HCT116 (cell line): ENCODE measurements at regions not wholly inside any gene's neighbourhood (a gene's known extent, or its start where the extent isn't known, plus 50 kb on each side); places are given as distances from the start of the nearest gene placed in this dataset.

Experiments
- ATAC-seq: fragments of 200-7000 bp; cut with Tn5 transposase; 2 replicates; pipeline ENCODE4 v1.9.1; 2020; ENCODE audit warnings: mild to moderate bottlenecking, moderate library complexity
- BruUV-seq: library from RNA; stranded (reverse); fragments of 400-500 nt; replicated peaks from 2 replicates; lab custom pipeline; 2021; lab: Mats Ljungman, UMichigan
- CTCF ChIA-PET: fragments of 300-600 bp; sonication (Branson Sonifier 250); formaldehyde crosslinking; loops from one replicate; lab custom pipeline; 2021; ENCODE audit warnings: antibody characterized with exemption; lab: Charles Lee
- POLR2A ChIA-PET: fragments of 300-600, 350-600 bp; sonication (Branson Sonifier 250); formaldehyde crosslinking; loops from one replicate; lab custom pipeline; 2021; ENCODE audit warnings: antibody characterized with exemption; lab: Charles Lee
- RAD21 ChIA-PET, 2 experiments: fragments of 300-600 bp; sonication (Branson Sonifier 250); formaldehyde crosslinking; loops; one replicate each; lab custom pipeline; 2023; ENCODE audit warnings: low total read pairs in 2 of 2; ENCODE audit not compliant: uncharacterized antibody in 2 of 2, unreplicated experiment in 2 of 2, low non-redundant PET in 1 of 2; lab: Charles Lee
- DNase-seq: peaks from one replicate; pipeline ENCODE4 v3.0.0-alpha.2; 2010; ENCODE audit warnings: low read depth, low spot score
- H2AFZ ChIP-seq: fragments of 200-600 bp; shearing (Covaris generic), sonication (generic); 2 replicates; pipeline ENCODE4 v1.6.1; 2017; ENCODE audit warnings: low read depth, mixed run types, mixed read lengths, antibody characterized with exemption, low read length; ENCODE audit not compliant: poor library complexity, severe bottlenecking
- H3K27ac ChIP-seq: 2 replicates; pipeline ENCODE4 v1.5.1; 2012; ENCODE audit warnings: low read depth, low read length
- H3K27me3 ChIP-seq: fragments of 200-600 bp; sonication (generic); 2 replicates; pipeline ENCODE4 v1.6.1; 2016; ENCODE audit warnings: mixed run types, low read length, mixed read lengths; ENCODE audit not compliant: insufficient read depth
- H3K36me3 ChIP-seq, 2 experiments: fragments of 200-500 bp in 1 of 2; fragments of 200-600 bp in 1 of 2; sonication (Bioruptor generic) in 1 of 2; sonication (generic) in 1 of 2; 2 replicates each; pipeline versions ENCODE4 v1.5.1 to v1.6.1; 2014 to 2016; ENCODE audit warnings: low read length in 2 of 2, inconsistent platforms in 1 of 2, mixed read lengths in 1 of 2, mixed run types in 1 of 2; ENCODE audit not compliant: insufficient read depth in 2 of 2, control insufficient read depth in 1 of 2
- H3K4me1 ChIP-seq, 2 experiments: fragments of 200-600 bp in 1 of 2; sonication (generic) in 1 of 2; 2 replicates each; pipeline versions ENCODE4 v1.5.1 to v1.6.1; 2012 to 2017; ENCODE audit warnings: low read length in 2 of 2, inconsistent platforms in 1 of 2, mild to moderate bottlenecking in 1 of 2, mixed read lengths in 1 of 2, mixed run types in 1 of 2, moderate library complexity in 1 of 2; ENCODE audit not compliant: insufficient read depth in 2 of 2, control insufficient read depth in 1 of 2
- H3K4me2 ChIP-seq: fragments of 200-600 bp; sonication (generic); 2 replicates; pipeline ENCODE4 v1.6.1; 2017; ENCODE audit warnings: mixed run types, low read length, mixed read lengths
- H3K4me3 ChIP-seq, 2 experiments: fragments of 200-600 bp in 1 of 2; sonication (generic) in 1 of 2; replicated peaks in 1 of 2; 2 replicates each; pipeline ENCODE4 v1.5.1; 2011 to 2016; ENCODE audit warnings: low read length in 2 of 2, control low read depth in 1 of 2, low read depth in 1 of 2, mild to moderate bottlenecking in 1 of 2, mixed read lengths in 1 of 2, mixed run types in 1 of 2
- H3K79me2 ChIP-seq: fragments of 200-600 bp; sonication (generic); 2 replicates; pipeline ENCODE4 v1.6.1; 2017; ENCODE audit warnings: mild to moderate bottlenecking, mixed run types, low read length, moderate library complexity, mixed read lengths; ENCODE audit not compliant: insufficient read depth
- H3K9ac ChIP-seq: fragments of 200-600 bp; sonication (generic); 2 replicates; pipeline ENCODE4 v1.6.1; 2016; ENCODE audit warnings: low read length, mixed read lengths
- H3K9me2 ChIP-seq: fragments of 200-600 bp; sonication (generic), shearing (Covaris generic); 2 replicates; pipeline ENCODE4 v1.6.1; 2017; ENCODE audit warnings: mixed run types, mild to moderate bottlenecking, moderate library complexity; ENCODE audit not compliant: insufficient read depth
- H3K9me3 ChIP-seq, 2 experiments: fragments of 200-500 bp in 1 of 2; fragments of 200-600 bp in 1 of 2; sonication (Bioruptor generic) in 1 of 2; sonication (generic) in 1 of 2; 2 replicates each; pipeline ENCODE4 v1.6.1; 2014 to 2017; ENCODE audit warnings: low read length in 2 of 2, mixed read lengths in 2 of 2, inconsistent platforms in 1 of 2, low read depth in 1 of 2, mild to moderate bottlenecking in 1 of 2, mixed run types in 1 of 2, moderate library complexity in 1 of 2; ENCODE audit not compliant: control insufficient read depth in 1 of 2, insufficient read depth in 1 of 2
- H4K20me1 ChIP-seq: fragments of 200-600 bp; sonication (generic), shearing (Covaris generic); 2 replicates; pipeline ENCODE4 v1.6.1; 2017; ENCODE audit warnings: mixed run types, mild to moderate bottlenecking, moderate library complexity; ENCODE audit not compliant: insufficient read depth
- CEBPB ChIP-seq: IDR thresholded peaks from 2 replicates; pipeline ENCODE4 v1.6.1; 2012; ENCODE audit warnings: low read depth
- EGR1 ChIP-seq: IDR thresholded peaks from 2 replicates; pipeline ENCODE4 v1.6.1; 2012; ENCODE audit warnings: low read depth
- EZH2phosphoT487 ChIP-seq: fragments of 200-600 bp; IDR thresholded peaks from 2 replicates; pipeline ENCODE4 v1.6.1; 2018; ENCODE audit warnings: antibody characterized with exemption, borderline replicate concordance
- JUND ChIP-seq: IDR thresholded peaks from 2 replicates; pipeline ENCODE4 v1.6.1; 2012
- POLR2A ChIP-seq: IDR thresholded peaks from 2 replicates; pipeline ENCODE4 v1.7.0; 2011; ENCODE audit warnings: borderline replicate concordance; ENCODE audit not compliant: insufficient read depth, insufficient read length; ENCODE audit errors: extremely low read depth
- SIN3A ChIP-seq: IDR thresholded peaks from 2 replicates; pipeline ENCODE4 v1.6.1; 2012; ENCODE audit warnings: low read depth
- SP1 ChIP-seq: IDR thresholded peaks from 2 replicates; pipeline ENCODE4 v1.6.1; 2012; ENCODE audit warnings: low read depth
- YY1 ChIP-seq: IDR thresholded peaks from 2 replicates; pipeline ENCODE4 v1.6.1; 2011; ENCODE audit warnings: low read length, low read depth, moderate library complexity, mild to moderate bottlenecking; ENCODE audit not compliant: insufficient replicate concordance; ENCODE audit errors: extremely low read depth
- ZFX ChIP-seq: fragments of 450-650 bp; IDR thresholded peaks from 2 replicates; pipeline ENCODE4 v1.6.1; 2017
- intact Hi-C: fragments of 100-400 bp; cut with micrococcal nuclease; formaldehyde crosslinking; loops from 2 replicates; pipeline ENCODE4 v1.10.0; 2022
- TF ChIP-seq, protein P1 (sequence below): IDR thresholded peaks from 2 replicates; pipeline ENCODE4 v1.6.1; 2012
- TF ChIP-seq, protein P2 (sequence below): IDR thresholded peaks from 2 replicates; pipeline ENCODE4 v1.6.1; 2011; ENCODE audit warnings: mild to moderate bottlenecking, low read length, moderate library complexity; ENCODE audit not compliant: insufficient replicate concordance; ENCODE audit errors: extremely low read depth
- TF ChIP-seq, protein P3 (sequence below): IDR thresholded peaks from 2 replicates; pipeline ENCODE4 v1.6.1; 2012; ENCODE audit warnings: low read depth

DNA sequence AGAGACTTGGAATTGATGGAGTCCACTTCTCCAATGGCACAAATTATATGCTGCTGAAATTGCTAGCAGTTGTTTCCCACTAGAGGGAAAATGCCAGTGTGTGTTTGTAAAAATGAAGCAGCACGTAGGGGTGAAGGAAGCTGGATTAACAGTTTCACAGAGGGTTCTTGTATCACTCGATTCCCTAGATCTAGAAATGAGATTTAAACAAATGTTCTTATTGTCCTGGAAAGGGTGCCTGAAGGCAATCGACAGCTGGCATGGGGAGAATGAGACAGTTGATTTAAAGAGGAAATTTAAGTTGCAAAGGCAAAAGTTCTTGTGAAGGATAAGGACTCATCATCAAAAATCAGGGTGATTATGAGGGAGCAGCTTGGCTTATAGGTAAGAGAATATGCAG is 234.8 kb upstream of the ARPP21 start:
- intact Hi-C loops: no loop called here
- H3K4me3 ChIP-seq: no peak overlapping the region
- H3K9me3 ChIP-seq: peaks cover 3 to 10% of the 10 kb centered on the region in 2 experiments; a peak in 3 of 4 replicates
- no peaks in the 10 kb centered on the region for H3K4me1 ChIP-seq
- H3K9me2 ChIP-seq: no peaks in the 10 kb centered on the region
- DNase-seq (no peak), ATAC-seq (no peak)
- H3K4me2 ChIP-seq: no peak overlapping the region
- TF ChIP-seq, protein P1, sequence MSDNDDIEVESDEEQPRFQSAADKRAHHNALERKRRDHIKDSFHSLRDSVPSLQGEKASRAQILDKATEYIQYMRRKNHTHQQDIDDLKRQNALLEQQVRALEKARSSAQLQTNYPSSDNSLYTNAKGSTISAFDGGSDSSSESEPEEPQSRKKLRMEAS: no peak
- TF ChIP-seq ZFX (no peak), YY1 (no peak), SIN3A (no peak), CEBPB (no peak), SP1 (no peak), JUND (no peak), EGR1 (no peak), POLR2A (no peak), EZH2phosphoT487 (no peak)
- TF ChIP-seq, protein P2, sequence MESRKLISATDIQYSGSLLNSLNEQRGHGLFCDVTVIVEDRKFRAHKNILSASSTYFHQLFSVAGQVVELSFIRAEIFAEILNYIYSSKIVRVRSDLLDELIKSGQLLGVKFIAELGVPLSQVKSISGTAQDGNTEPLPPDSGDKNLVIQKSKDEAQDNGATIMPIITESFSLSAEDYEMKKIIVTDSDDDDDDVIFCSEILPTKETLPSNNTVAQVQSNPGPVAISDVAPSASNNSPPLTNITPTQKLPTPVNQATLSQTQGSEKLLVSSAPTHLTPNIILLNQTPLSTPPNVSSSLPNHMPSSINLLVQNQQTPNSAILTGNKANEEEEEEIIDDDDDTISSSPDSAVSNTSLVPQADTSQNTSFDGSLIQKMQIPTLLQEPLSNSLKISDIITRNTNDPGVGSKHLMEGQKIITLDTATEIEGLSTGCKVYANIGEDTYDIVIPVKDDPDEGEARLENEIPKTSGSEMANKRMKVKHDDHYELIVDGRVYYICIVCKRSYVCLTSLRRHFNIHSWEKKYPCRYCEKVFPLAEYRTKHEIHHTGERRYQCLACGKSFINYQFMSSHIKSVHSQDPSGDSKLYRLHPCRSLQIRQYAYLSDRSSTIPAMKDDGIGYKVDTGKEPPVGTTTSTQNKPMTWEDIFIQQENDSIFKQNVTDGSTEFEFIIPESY: no peak
- TF ChIP-seq, protein P3, sequence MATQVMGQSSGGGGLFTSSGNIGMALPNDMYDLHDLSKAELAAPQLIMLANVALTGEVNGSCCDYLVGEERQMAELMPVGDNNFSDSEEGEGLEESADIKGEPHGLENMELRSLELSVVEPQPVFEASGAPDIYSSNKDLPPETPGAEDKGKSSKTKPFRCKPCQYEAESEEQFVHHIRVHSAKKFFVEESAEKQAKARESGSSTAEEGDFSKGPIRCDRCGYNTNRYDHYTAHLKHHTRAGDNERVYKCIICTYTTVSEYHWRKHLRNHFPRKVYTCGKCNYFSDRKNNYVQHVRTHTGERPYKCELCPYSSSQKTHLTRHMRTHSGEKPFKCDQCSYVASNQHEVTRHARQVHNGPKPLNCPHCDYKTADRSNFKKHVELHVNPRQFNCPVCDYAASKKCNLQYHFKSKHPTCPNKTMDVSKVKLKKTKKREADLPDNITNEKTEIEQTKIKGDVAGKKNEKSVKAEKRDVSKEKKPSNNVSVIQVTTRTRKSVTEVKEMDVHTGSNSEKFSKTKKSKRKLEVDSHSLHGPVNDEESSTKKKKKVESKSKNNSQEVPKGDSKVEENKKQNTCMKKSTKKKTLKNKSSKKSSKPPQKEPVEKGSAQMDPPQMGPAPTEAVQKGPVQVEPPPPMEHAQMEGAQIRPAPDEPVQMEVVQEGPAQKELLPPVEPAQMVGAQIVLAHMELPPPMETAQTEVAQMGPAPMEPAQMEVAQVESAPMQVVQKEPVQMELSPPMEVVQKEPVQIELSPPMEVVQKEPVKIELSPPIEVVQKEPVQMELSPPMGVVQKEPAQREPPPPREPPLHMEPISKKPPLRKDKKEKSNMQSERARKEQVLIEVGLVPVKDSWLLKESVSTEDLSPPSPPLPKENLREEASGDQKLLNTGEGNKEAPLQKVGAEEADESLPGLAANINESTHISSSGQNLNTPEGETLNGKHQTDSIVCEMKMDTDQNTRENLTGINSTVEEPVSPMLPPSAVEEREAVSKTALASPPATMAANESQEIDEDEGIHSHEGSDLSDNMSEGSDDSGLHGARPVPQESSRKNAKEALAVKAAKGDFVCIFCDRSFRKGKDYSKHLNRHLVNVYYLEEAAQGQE: no peak
- H3K9ac ChIP-seq: no peak overlapping the region
- H3K79me2 ChIP-seq: no peaks in the 10 kb centered on the region
- RAD21 ChIA-PET: no interaction called here
- H4K20me1 ChIP-seq: no peaks in the 10 kb centered on the region
- no peak overlapping the region for H2AFZ ChIP-seq
- no peaks in the 10 kb centered on the region for H3K36me3 ChIP-seq
- no peaks in the 10 kb centered on the region for H3K27me3 ChIP-seq
- no peak overlapping the region for H3K27ac ChIP-seq
- POLR2A ChIA-PET: no interaction called here
- BruUV-seq: no TSS peak
- CTCF ChIA-PET: no interaction called here
